HCEC 1CT (cell line): ENCODE measurements at regions not wholly inside any gene's neighbourhood (a gene's known extent, or its start where the extent isn't known, plus 50 kb on each side); places are given as distances from the start of the nearest gene placed in this dataset.

Source experiments
- DNase-seq: peaks from one replicate; pipeline ENCODE4 v3.0.0-alpha.2; 2017

DNA sequence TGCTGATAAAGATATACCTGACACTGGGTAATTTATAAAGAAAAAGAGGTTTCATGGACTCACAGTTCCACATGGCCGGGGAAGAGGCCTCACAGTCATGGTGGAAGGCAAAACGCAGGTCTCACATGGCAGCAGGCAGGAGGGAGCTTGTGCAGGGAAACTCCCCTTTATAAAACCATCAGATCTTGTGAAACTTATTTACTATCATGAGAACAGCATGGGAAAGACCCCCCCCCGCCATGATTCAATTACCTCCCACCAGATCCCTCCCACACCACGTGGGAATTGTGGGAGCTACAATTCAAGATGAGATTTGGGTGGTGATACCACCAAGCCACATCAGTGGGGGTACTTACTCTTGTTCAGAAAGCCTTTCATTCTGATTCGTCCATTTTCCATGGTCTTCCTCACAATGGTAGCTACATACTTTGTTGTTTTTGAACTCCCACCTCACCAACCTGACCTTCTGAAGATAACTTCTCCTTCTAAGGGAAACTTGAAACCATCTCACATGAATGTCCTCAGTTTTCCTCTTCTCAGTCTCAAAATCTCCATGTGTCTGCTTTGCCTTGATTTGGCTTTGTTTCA, 275.6 kb upstream of the PROK2 start:
- DNase-seq: no peak

DNA sequence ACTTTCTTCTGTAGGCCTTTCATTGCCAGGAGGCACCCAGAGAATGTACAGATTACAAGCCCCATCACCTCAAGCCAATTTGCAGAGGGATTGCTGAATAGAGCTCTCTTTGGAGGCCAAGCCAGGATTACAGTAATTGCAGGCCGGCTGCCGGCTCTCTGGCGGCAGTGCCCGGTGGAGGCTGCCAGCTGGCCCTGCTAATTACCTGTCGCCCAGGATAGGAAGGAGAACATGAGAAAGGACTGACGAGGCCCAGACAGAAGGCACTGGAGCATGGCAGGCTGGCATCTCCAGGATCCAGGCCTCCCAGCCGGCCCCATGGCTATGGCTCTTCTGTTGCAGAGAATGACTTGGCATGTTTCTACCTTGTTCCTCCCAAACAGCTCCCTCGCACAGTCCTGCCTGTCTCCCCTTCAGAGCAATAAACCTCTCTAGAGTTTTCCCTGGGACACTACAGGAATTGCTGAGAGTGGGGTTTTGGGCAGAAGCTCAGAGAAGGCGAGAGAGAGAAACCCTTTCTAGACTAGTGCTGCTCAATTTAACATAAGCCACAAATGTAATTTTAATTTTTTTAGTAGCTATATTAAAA, 273.6 kb upstream of the PROK2 start:
- DNase-seq: no peak

DNA sequence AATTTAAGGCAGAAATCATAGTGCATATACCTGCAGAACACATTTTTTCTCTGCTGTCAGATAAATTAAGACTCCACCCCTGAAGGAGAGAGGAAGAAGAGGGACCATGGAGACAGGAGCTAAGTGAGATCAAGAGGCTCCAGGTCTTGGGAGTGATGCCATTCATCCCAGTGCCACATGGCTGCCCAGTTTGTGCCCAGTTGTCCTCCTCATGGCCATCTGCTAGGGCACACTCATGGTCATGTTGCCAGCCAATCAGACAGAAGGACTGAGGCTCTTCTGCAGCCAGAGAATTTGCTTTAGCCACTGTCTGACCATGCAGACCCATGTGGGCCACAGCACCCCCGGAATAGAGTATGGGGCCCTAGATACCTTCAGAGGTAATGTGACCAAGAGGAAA, 270.5 kb upstream of the PROK2 start:
- DNase-seq: no peak

- no peak for DNase-seq
These were observed 270.0 kb upstream of the PROK2 start for GRCh38 chr3:72054976-72055375.

DNA sequence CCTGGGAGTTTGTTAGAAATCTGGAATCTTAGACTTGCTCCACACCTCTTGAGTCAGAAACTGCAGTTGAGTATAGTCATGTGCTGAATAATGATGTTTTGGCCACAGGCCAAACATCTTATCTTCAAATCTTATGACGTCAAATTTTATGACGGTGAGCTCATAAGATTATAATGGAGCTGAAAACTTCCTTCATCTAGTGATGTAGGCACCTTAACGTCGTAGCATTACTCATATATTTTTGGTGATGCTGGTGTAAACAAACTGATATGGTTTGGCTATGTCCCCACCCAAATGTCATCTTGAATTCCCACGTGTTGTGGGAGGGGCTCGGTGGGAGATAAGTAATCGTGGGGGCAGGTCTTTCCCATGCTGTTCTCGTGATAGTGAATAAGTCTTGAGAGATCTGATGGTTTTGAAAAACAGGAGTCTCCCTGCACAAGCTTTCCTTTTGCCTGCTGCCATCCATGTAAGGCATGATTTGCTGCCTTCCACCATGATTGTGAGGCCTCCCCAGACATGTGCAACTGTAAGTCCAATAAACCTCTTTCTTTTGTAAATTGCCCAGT, 268.0 kb upstream of the PROK2 start:
- DNase-seq: no peak

- no peak for DNase-seq
These were observed 265.8 kb upstream of the PROK2 start for GRCh38 chr3:72050771-72051170.

GRCh38 chr3:72050048-72050632, 265.2 kb upstream of the PROK2 start:
- DNase-seq: no peak

GRCh38 chr3:72049300-72049699, 264.4 kb upstream of the PROK2 start:
- no peak for DNase-seq

- DNase-seq: no peak
These were observed 263.9 kb upstream of the PROK2 start for GRCh38 chr3:72048873-72049272.

DNA sequence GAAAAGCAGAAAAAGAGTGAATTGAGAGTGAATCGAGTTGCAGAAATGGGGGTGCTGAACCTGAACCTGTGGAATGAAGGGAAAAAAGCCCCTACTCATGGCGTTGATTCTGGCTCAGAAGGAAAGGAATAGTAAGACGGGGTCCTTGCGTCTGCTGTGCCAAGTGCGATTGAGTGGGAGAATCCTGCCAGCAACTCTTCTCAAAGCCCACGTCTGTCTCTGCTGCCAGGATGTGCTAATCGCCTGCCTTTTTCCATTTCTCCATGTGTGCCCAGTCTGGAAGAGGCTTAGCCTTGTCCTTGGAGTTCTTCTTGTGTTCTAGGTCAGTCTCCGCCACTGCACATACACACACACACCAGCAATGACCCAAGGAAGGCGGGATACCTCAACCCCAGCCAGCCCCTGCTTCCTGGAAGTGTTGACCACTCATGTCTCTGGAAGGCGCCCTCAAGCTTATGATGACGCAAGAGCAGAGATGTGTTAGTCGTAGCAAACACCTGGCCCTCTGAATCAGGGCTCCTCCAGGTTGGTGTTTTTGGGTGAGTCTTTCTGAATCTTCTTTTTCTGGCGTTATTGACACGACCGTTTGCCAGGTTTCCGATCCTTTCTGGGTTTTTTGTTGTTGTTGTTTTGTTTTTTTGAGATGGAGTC, 262.4 kb upstream of the PROK2 start:
- DNase-seq: no peak

DNA sequence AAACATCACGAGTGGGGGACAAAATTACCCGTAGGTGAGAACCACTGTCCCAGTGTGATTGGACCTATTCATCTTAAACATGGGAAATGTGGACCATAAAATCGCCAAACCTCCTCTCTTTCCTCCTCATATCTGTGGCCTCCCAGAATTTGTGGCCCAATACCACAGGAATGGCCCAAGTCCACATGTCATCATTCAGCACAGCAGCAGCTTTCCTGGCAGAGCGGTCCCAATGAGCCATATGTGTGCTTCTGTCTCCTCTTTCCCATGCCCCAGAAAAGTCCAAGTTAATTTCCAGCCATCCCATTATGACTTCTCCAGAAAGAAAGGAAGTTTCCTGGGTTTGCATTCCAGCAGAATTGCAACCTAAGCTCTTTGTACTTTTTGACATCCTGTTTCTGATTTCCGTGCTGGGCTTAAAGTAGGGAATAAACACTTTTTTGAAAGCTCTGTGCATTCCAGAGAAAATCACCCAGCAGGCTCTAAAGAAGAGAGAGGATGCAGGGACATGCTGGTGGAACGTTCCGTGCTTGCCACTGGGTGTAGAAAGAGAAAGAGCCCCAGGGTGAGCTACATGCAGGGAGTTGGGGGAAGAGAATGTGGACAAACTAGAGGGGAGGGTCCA, 259.4 kb upstream of the PROK2 start:
- no peak for DNase-seq

GRCh38 chr3:72043204-72044133, 258.5 kb upstream of the PROK2 start:
- no peak for DNase-seq

DNA sequence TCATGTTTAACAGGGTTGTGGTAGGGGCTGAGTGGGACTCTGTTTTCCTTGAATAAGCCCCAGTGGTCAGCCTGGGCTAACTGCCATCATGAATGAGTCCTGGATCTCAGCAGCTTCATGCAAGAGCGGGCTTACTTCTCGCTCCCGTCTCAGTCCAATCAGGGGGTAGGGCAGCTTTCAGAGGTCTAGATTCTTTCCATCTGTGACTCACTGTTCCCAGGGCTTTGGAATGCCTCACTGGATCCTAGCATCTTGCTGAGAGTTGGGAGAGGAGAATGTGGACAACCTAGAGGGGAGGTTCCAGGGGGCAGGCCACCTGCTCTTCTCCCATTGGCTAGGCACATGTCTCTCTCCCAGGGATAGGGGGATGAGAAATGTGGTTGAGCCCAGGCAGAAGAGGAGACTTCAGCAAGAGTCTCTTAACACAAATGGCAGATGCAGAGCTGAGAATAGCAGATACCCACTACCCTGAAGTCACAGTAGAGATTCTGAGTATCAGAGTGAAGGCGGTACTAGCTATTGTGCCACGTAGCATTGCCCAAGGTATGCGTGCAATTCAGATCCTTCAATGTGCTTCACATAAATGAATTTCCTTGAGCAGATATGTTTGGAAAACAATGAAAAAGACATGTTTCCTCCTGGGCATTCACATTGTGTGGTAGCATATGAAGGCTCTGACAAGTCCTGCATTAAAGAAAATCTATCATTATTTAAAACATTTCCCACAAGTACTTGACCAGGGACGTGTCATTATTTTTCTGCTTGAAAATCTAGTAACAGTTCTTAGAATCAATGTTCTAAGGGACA, 257.7 kb upstream of the PROK2 start:
- peak; percentile 82 for DNase-seq

GRCh38 chr3:72041511-72041910, 256.6 kb upstream of the PROK2 start:
- peak; percentile 31 for DNase-seq

GRCh38 chr3:72041076-72041475, 256.1 kb upstream of the PROK2 start:
- DNase-seq: no peak

GRCh38 chr3:72039677-72040076, 254.7 kb upstream of the PROK2 start:
- no peak for DNase-seq

DNA sequence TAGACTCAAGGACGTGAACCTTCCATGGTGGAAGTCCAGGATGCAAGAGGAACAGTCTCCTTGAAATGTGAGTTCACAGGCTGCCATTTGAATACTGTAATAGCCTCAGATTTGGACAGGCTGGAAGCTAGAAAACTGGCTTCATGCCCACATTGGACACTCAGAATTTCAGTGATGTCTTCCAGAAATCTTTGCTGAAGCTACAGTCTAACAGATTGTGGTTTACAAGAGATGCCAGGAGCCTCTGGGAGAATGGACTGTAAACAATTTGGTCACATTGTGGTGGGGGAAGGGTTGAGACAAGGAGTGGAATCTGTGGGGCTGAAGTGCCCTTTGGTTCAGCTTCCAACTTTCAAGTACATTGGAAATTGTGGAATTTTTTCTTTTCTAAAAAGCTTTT, 252.0 kb upstream of the PROK2 start:
- peak; percentile 39 for DNase-seq

DNA sequence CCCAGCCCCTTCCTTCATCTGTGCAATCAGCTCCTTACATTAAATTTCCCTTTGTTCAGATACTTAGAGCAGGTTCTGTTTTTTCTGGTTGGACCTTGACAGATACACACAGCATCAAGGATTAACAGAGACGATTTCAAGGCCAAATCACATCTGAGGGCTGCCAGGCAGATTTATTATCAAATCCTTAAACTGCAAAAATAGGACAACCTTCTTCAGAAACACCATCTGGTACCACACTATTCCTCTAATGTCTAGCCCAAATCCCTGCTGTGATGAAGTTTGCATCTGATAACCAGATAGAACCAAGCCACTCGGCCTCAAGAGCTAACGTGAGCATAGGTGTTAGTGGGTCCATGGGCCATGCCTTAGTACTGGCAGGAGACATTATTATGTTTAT, 250.7 kb upstream of the PROK2 start:
- DNase-seq: no peak

- DNase-seq: no peak
These were observed 250.0 kb upstream of the PROK2 start for GRCh38 chr3:72034986-72035385.

- DNase-seq: no peak
These were observed 248.9 kb upstream of the PROK2 start for GRCh38 chr3:72033666-72034428.
